ENCODE measurements at regions not wholly inside any gene's neighbourhood (a gene's known extent, or its start where the extent isn't known, plus 50 kb on each side); places are given as distances from the start of the nearest gene placed in this dataset.

DNA sequence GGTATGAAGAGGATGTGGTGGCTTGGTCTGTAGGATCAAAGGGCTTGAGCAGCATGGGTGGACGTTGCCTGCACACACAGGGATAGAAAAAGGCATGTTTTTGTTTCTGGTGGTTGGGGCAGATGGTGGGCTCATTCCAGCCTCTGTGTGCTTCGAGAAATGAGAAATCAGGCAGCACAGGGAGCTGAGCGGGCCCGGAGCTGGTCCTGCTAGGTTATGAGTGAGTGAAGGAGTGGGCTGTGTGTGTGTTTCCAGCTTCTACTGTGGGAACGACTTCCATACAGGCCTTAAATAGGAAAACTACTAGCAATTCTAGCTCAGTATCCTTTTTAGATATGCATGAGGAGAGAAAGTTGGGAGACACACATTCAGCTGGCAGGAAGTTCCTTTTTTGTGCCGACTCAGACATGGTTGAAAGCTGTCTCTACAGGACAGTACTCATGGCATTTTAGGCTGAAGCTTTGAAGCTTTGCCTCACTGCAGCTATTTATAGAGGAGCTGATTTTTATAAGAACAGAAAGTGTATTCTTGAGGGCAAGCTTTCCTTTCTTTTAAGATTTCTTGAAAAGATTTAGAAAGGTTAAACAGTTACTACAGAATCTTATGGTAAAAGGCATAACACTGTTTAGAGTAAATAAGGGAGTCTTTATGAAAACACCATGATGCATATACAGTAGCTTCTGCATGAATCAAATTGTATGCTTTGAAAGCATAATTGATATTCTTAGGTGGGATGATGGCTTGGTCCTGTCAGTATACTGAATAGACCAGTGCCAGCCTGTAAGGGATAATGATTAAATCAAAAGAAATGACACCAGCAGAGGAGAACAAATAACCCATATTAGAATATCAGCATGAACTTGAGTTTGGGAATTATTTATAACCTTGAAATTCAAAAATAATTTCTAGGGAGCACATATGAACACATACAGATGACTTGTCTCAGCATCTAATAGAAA, 104.0 kb upstream of the MAN1A1 start:
- TF ChIP-seq, protein P1, sequence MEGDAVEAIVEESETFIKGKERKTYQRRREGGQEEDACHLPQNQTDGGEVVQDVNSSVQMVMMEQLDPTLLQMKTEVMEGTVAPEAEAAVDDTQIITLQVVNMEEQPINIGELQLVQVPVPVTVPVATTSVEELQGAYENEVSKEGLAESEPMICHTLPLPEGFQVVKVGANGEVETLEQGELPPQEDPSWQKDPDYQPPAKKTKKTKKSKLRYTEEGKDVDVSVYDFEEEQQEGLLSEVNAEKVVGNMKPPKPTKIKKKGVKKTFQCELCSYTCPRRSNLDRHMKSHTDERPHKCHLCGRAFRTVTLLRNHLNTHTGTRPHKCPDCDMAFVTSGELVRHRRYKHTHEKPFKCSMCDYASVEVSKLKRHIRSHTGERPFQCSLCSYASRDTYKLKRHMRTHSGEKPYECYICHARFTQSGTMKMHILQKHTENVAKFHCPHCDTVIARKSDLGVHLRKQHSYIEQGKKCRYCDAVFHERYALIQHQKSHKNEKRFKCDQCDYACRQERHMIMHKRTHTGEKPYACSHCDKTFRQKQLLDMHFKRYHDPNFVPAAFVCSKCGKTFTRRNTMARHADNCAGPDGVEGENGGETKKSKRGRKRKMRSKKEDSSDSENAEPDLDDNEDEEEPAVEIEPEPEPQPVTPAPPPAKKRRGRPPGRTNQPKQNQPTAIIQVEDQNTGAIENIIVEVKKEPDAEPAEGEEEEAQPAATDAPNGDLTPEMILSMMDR (IDR thresholded peaks at IDR 0.05), result no peak
- no peak for TF ChIP-seq POLR2A (IDR thresholded peaks at IDR 0.05)

Measured in lower leg skin (tissue), 3 donors.